ENCODE measurements at regions not wholly inside any gene's neighbourhood (a gene's known extent, or its start where the extent isn't known, plus 50 kb on each side); places are given as distances from the start of the nearest gene placed in this dataset.

DNA sequence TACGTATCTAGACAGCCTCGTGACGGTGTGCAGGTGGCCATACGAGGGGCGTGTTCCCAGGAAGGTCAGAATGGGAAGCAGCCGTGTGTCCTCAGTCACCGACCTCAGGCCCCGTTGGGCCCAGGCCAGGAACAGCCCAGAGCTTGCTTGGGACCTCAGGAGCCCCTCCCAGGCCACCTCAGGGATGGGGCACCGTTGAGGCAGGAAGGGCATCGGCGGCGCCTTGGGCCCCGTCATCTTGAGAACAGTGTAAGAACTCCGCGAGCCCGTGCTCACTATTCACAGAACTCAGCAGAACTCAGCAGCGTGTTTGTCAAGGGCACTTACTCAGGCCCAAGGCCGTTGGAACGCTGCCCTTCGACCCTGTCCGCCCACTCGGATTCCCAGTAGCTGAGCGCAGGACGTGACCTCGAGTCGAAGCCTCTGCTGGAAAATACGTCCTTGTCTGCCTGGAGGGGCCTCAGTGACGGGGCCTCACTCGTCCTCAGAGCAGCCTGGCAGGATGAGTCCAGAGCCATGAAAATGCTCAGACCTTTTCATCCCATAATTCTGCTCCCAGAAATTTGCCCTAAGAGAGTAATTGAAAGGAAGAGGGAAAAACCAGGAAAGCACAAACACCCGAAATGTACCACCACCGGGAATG is 1134.8 kb downstream of the BRD1 start (continued):
- TF ChIP-seq, protein P1, sequence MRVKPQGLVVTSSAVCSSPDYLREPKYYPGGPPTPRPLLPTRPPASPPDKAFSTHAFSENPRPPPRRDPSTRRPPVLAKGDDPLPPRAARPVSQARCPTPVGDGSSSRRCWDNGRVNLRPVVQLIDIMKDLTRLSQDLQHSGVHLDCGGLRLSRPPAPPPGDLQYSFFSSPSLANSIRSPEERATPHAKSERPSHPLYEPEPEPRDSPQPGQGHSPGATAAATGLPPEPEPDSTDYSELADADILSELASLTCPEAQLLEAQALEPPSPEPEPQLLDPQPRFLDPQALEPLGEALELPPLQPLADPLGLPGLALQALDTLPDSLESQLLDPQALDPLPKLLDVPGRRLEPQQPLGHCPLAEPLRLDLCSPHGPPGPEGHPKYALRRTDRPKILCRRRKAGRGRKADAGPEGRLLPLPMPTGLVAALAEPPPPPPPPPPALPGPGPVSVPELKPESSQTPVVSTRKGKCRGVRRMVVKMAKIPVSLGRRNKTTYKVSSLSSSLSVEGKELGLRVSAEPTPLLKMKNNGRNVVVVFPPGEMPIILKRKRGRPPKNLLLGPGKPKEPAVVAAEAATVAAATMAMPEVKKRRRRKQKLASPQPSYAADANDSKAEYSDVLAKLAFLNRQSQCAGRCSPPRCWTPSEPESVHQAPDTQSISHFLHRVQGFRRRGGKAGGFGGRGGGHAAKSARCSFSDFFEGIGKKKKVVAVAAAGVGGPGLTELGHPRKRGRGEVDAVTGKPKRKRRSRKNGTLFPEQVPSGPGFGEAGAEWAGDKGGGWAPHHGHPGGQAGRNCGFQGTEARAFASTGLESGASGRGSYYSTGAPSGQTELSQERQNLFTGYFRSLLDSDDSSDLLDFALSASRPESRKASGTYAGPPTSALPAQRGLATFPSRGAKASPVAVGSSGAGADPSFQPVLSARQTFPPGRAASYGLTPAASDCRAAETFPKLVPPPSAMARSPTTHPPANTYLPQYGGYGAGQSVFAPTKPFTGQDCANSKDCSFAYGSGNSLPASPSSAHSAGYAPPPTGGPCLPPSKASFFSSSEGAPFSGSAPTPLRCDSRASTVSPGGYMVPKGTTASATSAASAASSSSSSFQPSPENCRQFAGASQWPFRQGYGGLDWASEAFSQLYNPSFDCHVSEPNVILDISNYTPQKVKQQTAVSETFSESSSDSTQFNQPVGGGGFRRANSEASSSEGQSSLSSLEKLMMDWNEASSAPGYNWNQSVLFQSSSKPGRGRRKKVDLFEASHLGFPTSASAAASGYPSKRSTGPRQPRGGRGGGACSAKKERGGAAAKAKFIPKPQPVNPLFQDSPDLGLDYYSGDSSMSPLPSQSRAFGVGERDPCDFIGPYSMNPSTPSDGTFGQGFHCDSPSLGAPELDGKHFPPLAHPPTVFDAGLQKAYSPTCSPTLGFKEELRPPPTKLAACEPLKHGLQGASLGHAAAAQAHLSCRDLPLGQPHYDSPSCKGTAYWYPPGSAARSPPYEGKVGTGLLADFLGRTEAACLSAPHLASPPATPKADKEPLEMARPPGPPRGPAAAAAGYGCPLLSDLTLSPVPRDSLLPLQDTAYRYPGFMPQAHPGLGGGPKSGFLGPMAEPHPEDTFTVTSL (CRISPR knock-in tag; IDR thresholded peaks at IDR 0.05; ENCODE audit: borderline replicate concordance): 0 out of 2 replicates have a peak, but pooled peaks have one; percentile 2
- TF ChIP-seq, protein P2, sequence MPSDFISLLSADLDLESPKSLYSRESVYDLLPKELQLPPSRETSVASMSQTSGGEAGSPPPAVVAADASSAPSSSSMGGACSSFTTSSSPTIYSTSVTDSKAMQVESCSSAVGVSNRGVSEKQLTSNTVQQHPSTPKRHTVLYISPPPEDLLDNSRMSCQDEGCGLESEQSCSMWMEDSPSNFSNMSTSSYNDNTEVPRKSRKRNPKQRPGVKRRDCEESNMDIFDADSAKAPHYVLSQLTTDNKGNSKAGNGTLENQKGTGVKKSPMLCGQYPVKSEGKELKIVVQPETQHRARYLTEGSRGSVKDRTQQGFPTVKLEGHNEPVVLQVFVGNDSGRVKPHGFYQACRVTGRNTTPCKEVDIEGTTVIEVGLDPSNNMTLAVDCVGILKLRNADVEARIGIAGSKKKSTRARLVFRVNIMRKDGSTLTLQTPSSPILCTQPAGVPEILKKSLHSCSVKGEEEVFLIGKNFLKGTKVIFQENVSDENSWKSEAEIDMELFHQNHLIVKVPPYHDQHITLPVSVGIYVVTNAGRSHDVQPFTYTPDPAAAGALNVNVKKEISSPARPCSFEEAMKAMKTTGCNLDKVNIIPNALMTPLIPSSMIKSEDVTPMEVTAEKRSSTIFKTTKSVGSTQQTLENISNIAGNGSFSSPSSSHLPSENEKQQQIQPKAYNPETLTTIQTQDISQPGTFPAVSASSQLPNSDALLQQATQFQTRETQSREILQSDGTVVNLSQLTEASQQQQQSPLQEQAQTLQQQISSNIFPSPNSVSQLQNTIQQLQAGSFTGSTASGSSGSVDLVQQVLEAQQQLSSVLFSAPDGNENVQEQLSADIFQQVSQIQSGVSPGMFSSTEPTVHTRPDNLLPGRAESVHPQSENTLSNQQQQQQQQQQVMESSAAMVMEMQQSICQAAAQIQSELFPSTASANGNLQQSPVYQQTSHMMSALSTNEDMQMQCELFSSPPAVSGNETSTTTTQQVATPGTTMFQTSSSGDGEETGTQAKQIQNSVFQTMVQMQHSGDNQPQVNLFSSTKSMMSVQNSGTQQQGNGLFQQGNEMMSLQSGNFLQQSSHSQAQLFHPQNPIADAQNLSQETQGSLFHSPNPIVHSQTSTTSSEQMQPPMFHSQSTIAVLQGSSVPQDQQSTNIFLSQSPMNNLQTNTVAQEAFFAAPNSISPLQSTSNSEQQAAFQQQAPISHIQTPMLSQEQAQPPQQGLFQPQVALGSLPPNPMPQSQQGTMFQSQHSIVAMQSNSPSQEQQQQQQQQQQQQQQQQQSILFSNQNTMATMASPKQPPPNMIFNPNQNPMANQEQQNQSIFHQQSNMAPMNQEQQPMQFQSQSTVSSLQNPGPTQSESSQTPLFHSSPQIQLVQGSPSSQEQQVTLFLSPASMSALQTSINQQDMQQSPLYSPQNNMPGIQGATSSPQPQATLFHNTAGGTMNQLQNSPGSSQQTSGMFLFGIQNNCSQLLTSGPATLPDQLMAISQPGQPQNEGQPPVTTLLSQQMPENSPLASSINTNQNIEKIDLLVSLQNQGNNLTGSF (CRISPR knock-in tag; IDR thresholded peaks at IDR 0.05): no peak
- no peak for TF ChIP-seq REL (CRISPR knock-in tag; conservative IDR thresholded peaks at IDR 0.05)
- no peak for TF ChIP-seq SIX4 (CRISPR knock-in tag; IDR thresholded peaks at IDR 0.05)
- TF ChIP-seq NFKB2 (CRISPR knock-in tag; IDR thresholded peaks at IDR 0.05; ENCODE audit: borderline replicate concordance): peak; percentile 73; the same call in 1 of the 2 replicates
- TF ChIP-seq, protein P3, sequence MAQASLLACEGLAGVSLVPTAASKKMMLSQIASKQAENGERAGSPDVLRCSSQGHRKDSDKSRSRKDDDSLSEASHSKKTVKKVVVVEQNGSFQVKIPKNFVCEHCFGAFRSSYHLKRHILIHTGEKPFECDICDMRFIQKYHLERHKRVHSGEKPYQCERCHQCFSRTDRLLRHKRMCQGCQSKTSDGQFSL (CRISPR knock-in tag; IDR thresholded peaks at IDR 0.05): 0 out of 2 replicates have a peak, but pooled peaks have one; percentile 53
- peak; percentile 40; the same call in 1 of the 2 replicates for TF ChIP-seq ZC3H13 (CRISPR knock-in tag; IDR thresholded peaks at IDR 0.05)
- TF ChIP-seq SOX13 (IDR thresholded peaks at IDR 0.05): no peak
- peak in 1 of 2 experiments; percentile 65; a peak in 2 of 4 replicates for TF ChIP-seq SOX13 (CRISPR knock-in tag; conservative IDR thresholded peaks at IDR 0.05 in 1 of 2, IDR thresholded peaks at IDR 0.05 in 1 of 2)
- peak; percentile 54; the same call in 1 of the 2 replicates for TF ChIP-seq AHR (CRISPR knock-in tag; IDR thresholded peaks at IDR 0.05)

Data from HepG2 (cell line).